HG02973 (cell line): ENCODE measurements at regions not wholly inside any gene's neighbourhood (a gene's known extent, or its start where the extent isn't known, plus 50 kb on each side); places are given as distances from the start of the nearest gene placed in this dataset.

Experiments
- ATAC-seq: cut with Tn5 transposase; IDR thresholded peaks from one replicate; pipeline ENCODE4 v1.9.1; 2021; ENCODE audit warnings: moderate library complexity; ENCODE audit not compliant: unreplicated experiment

GRCh38 chr10:52440612-52441285 lies 126.7 kb downstream of the DKK1 start:
- no peak for ATAC-seq

GRCh38 chr10:52442576-52442975 lies 128.5 kb downstream of the DKK1 start:
- no peak for ATAC-seq

GRCh38 chr10:52443419-52444388 lies 129.6 kb downstream of the DKK1 start:
- no peak for ATAC-seq

GRCh38 chr10:52446391-52446790 lies 132.3 kb downstream of the DKK1 start:
- ATAC-seq = no peak

GRCh38 chr10:52447931-52448353 lies 133.9 kb downstream of the DKK1 start:
- ATAC-seq = no peak

GRCh38 chr10:52450762-52451291 lies 136.7 kb downstream of the DKK1 start:
- no peak for ATAC-seq

- no peak for ATAC-seq
Measured at GRCh38 chr10:52451817-52452216, 137.7 kb downstream of the DKK1 start.

- no peak for ATAC-seq
Measured at GRCh38 chr10:52452600-52453493, 138.8 kb downstream of the DKK1 start.

- ATAC-seq = no peak
Measured at GRCh38 chr10:52453501-52453900, 139.4 kb downstream of the DKK1 start.

- ATAC-seq = no peak
Measured at GRCh38 chr10:52454491-52454890, 140.4 kb downstream of the DKK1 start.

GRCh38 chr10:52455098-52455497 lies 141.0 kb downstream of the DKK1 start:
- no peak for ATAC-seq

- ATAC-seq = no peak
Measured at GRCh38 chr10:52459097-52459496, 145.0 kb downstream of the DKK1 start.

GRCh38 chr10:52463826-52464225 lies 149.7 kb downstream of the DKK1 start:
- no peak for ATAC-seq

- ATAC-seq = no peak
Measured at GRCh38 chr10:52464368-52465124, 150.5 kb downstream of the DKK1 start.

GRCh38 chr10:52465202-52465601 lies 151.1 kb downstream of the DKK1 start:
- no peak for ATAC-seq

- ATAC-seq = no peak
Measured at GRCh38 chr10:52466464-52466863, 152.4 kb downstream of the DKK1 start.

- ATAC-seq = no peak
Measured at GRCh38 chr10:52469970-52470705, 156.1 kb downstream of the DKK1 start.

GRCh38 chr10:52472406-52473146 lies 158.5 kb downstream of the DKK1 start:
- ATAC-seq = no peak

GRCh38 chr10:52474265-52474664 lies 160.2 kb downstream of the DKK1 start:
- ATAC-seq = no peak
